Retinal pigment epithelial cell (primary cell): ENCODE measurements at regions not wholly inside any gene's neighbourhood (a gene's known extent, or its start where the extent isn't known, plus 50 kb on each side); places are given as distances from the start of the nearest gene placed in this dataset.

ENCODE experiments used
- DNase-seq: peaks from one replicate; pipeline ENCODE4 v3.0.0-alpha.2; 2010; ENCODE audit warnings: low read depth
- H3K4me3 ChIP-seq: 2 replicates; pipeline ENCODE4 v1.5.1; 2011; ENCODE audit warnings: mild to moderate bottlenecking, low read length, control low read depth, moderate library complexity
- CTCF ChIP-seq: conservative IDR thresholded peaks from 2 replicates; pipeline ENCODE4 v1.5.1; 2011; ENCODE audit warnings: low read depth, low read length, control low read depth, inconsistent platforms

GRCh38 chr5:174173766-174174165, 128.3 kb downstream of the NSG2 start:
- no peak overlapping the region for H3K4me3 ChIP-seq
- DNase-seq, result no peak
- no peak for TF ChIP-seq CTCF

- TF ChIP-seq CTCF, result no peak
- no peak overlapping the region for H3K4me3 ChIP-seq
- no peak for DNase-seq
Observed at GRCh38 chr5:174175716-174176268, 130.3 kb downstream of the NSG2 start.

GRCh38 chr5:174176511-174176910, 131.0 kb downstream of the NSG2 start:
- DNase-seq, result no peak
- H3K4me3 ChIP-seq, result no peak overlapping the region
- no peak for TF ChIP-seq CTCF

- DNase-seq, result no peak
- no peak for TF ChIP-seq CTCF
- no peak overlapping the region for H3K4me3 ChIP-seq
Observed at GRCh38 chr5:174177531-174177930, 132.0 kb downstream of the NSG2 start.

- DNase-seq, result no peak
- no peak for TF ChIP-seq CTCF
- H3K4me3 ChIP-seq, result no peak overlapping the region
Observed at GRCh38 chr5:174177976-174178605, 132.6 kb downstream of the NSG2 start.

- TF ChIP-seq CTCF, result no peak
Observed at GRCh38 chr5:174180639-174181038, 135.1 kb downstream of the NSG2 start.

GRCh38 chr5:174182111-174182510, 136.6 kb downstream of the NSG2 start:
- no peak for TF ChIP-seq CTCF
- H3K4me3 ChIP-seq, result no peak overlapping the region
- no peak for DNase-seq

More at GRCh38 chr5:174180639-174181038, 135.1 kb downstream of the NSG2 start:
- no peak for DNase-seq
- H3K4me3 ChIP-seq, result no peak overlapping the region
